Activated B cell treated with CpG ODN at 0.5 μM for 24 hours (primary cell): ENCODE measurements at regions not wholly inside any gene's neighbourhood (a gene's known extent, or its start where the extent isn't known, plus 50 kb on each side); places are given as distances from the start of the nearest gene placed in this dataset.

Experiments
- ATAC-seq: fragments of 200-7000 bp; cut with Tn5 transposase; one replicate; pipeline ENCODE4 v1.10.0; 2021; ENCODE audit warnings: low read depth, mild to moderate bottlenecking, moderate library complexity
- CTCF ChIA-PET: fragments of 350-600 bp; sonication (Branson Sonifier 250); formaldehyde crosslinking; loops from one replicate; lab custom pipeline; 2021; ENCODE audit warnings: antibody characterized with exemption; lab: Charles Lee
- POLR2A ChIA-PET: fragments of 350-600 bp; sonication (Branson Sonifier 250); formaldehyde crosslinking; loops from one replicate; lab custom pipeline; 2021; ENCODE audit warnings: antibody characterized with exemption; lab: Charles Lee
- DNase-seq: peaks from one replicate; pipeline ENCODE4 v3.0.0; 2022
- H3K27ac Mint-ChIP-seq: one replicate; pipeline ENCODE4 v1.8.0; 2020; ENCODE audit warnings: mixed read lengths
- H3K27me3 Mint-ChIP-seq: one replicate; pipeline ENCODE4 v1.8.0; 2021; ENCODE audit warnings: mixed read lengths
- H3K36me3 Mint-ChIP-seq: one replicate; pipeline ENCODE4 v1.8.0; 2021; ENCODE audit warnings: low read depth, mixed read lengths
- H3K4me1 Mint-ChIP-seq: one replicate; pipeline ENCODE4 v1.8.0; 2021; ENCODE audit warnings: mixed read lengths
- H3K4me3 Mint-ChIP-seq: one replicate; pipeline ENCODE4 v1.8.0; 2020; ENCODE audit warnings: mild to moderate bottlenecking, mixed read lengths
- H3K9me3 Mint-ChIP-seq: one replicate; pipeline ENCODE4 v1.8.0; 2020; ENCODE audit warnings: mixed read lengths
- CTCF ChIP-seq: fragments of 200-600 bp; IDR thresholded peaks from one replicate; pipeline ENCODE4 v1.8.0; 2022; ENCODE audit warnings: antibody characterized with exemption, mild to moderate bottlenecking
- intact Hi-C: fragments of 100-400 bp; cut with micrococcal nuclease; formaldehyde crosslinking; loops from one replicate; pipeline ENCODE4 v1.15.1; 2024

GRCh38 chr20:40462566-40462965 lies 226.5 kb downstream of the MAFB start:
- DNase-seq (no peak), ATAC-seq (no peak)
- no peak for TF ChIP-seq CTCF
- Mint-ChIP-seq H3K4me3 (no peak overlapping the region), H3K27me3 (peaks cover 2% of the 10 kb centered on the region), H3K36me3 (no peaks in the 10 kb centered on the region), H3K4me1 (peaks cover 8% of the 10 kb centered on the region), H3K9me3 (no peaks in the 10 kb centered on the region), H3K27ac (no peak overlapping the region)
- POLR2A ChIA-PET: no interaction called here
- intact Hi-C loops: no loop called here
- CTCF ChIA-PET: no interaction called here

GRCh38 chr20:40459299-40459698 lies 229.7 kb downstream of the MAFB start:
- H3K4me3 Mint-ChIP-seq: no peak overlapping the region
- DNase-seq (no peak), ATAC-seq (no peak)
- H3K9me3 Mint-ChIP-seq: no peaks in the 10 kb centered on the region
- no peaks in the 10 kb centered on the region for H3K36me3 Mint-ChIP-seq
- no peak overlapping the region for H3K27ac Mint-ChIP-seq
- H3K27me3 Mint-ChIP-seq: peaks cover 3% of the 10 kb centered on the region
- POLR2A ChIA-PET: no interaction called here
- intact Hi-C loops: no loop called here
- CTCF ChIA-PET: no interaction called here
- no peaks in the 10 kb centered on the region for H3K4me1 Mint-ChIP-seq
- no peak for TF ChIP-seq CTCF

- ATAC-seq (no peak), DNase-seq (no peak)
- Mint-ChIP-seq H3K36me3 (no peaks in the 10 kb centered on the region), H3K27me3 (peaks cover 3% of the 10 kb centered on the region), H3K9me3 (no peaks in the 10 kb centered on the region), H3K4me3 (no peak overlapping the region), H3K27ac (no peak overlapping the region), H3K4me1 (no peaks in the 10 kb centered on the region)
- intact Hi-C loops: no loop called here
- no peak for TF ChIP-seq CTCF
- ChIA-PET POLR2A (no interaction called here), CTCF (no interaction called here)
Measured at GRCh38 chr20:40457404-40457803, 231.6 kb downstream of the MAFB start.

- Mint-ChIP-seq H3K9me3 (no peaks in the 10 kb centered on the region), H3K36me3 (no peaks in the 10 kb centered on the region), H3K4me1 (no peaks in the 10 kb centered on the region), H3K4me3 (no peak overlapping the region), H3K27ac (no peak overlapping the region), H3K27me3 (peaks cover 3% of the 10 kb centered on the region)
- POLR2A ChIA-PET: no interaction called here
- ATAC-seq (no peak), DNase-seq (no peak)
- intact Hi-C loops: no loop called here
- TF ChIP-seq CTCF: no peak
- CTCF ChIA-PET: no interaction called here
Measured at GRCh38 chr20:40452758-40453157, 236.3 kb downstream of the MAFB start.

GRCh38 chr20:40451552-40451951 lies 237.5 kb downstream of the MAFB start:
- no peak for TF ChIP-seq CTCF
- CTCF ChIA-PET: no interaction called here
- no peak overlapping the region for H3K27ac Mint-ChIP-seq
- H3K27me3 Mint-ChIP-seq: peaks cover 9% of the 10 kb centered on the region
- H3K4me3 Mint-ChIP-seq: no peak overlapping the region
- POLR2A ChIA-PET: no interaction called here
- intact Hi-C loops: no loop called here
- no peaks in the 10 kb centered on the region for H3K9me3 Mint-ChIP-seq
- no peaks in the 10 kb centered on the region for H3K36me3 Mint-ChIP-seq
- H3K4me1 Mint-ChIP-seq: no peaks in the 10 kb centered on the region
- ATAC-seq: no peak
- no peak for DNase-seq
